H1 (cell line): ENCODE measurements at regions not wholly inside any gene's neighbourhood (a gene's known extent, or its start where the extent isn't known, plus 50 kb on each side); places are given as distances from the start of the nearest gene placed in this dataset.

Experiments used
- CTCF ChIA-PET: fragments of 300-600 bp; sonication (Branson Sonifier 250); formaldehyde crosslinking; loops from one replicate; lab custom pipeline; 2021; ENCODE audit not compliant: partially characterized antibody; lab: Charles Lee
- POLR2A ChIA-PET: fragments of 300-600 bp; sonication (Branson Sonifier 250); formaldehyde crosslinking; loops from one replicate; lab custom pipeline; 2021; ENCODE audit warnings: inconsistent platforms; ENCODE audit not compliant: partially characterized antibody; lab: Charles Lee
- DNase-seq, 2 experiments: peaks; one replicate each; pipeline versions ENCODE4 v3.0.0 to v3.0.0-alpha.2; 2010 to 2022; ENCODE audit warnings: low spot score in 2 of 2, low read depth in 1 of 2, mixed read lengths in 1 of 2
- FAIRE-seq: peaks from 2 replicates; lab custom pipeline; 2011; peaks lifted over from hg19 to GRCh38; lab: Jason Lieb, UNC
- H2AFZ ChIP-seq: 2 replicates; pipeline ENCODE4 v1.8.1; 2012; ENCODE audit warnings: low read length, inconsistent platforms
- H2AK5ac ChIP-seq: 2 replicates; pipeline ENCODE4 v1.6.1; 2013; ENCODE audit warnings: low read depth, low read length
- H2BK120ac ChIP-seq: replicated peaks from 2 replicates; pipeline ENCODE3; 2013; ENCODE audit warnings: low read depth, low read length, inconsistent platforms
- H2BK12ac ChIP-seq: 2 replicates; pipeline ENCODE4 v1.6.1; 2013; ENCODE audit warnings: low read depth, low read length
- H2BK15ac ChIP-seq: 2 replicates; pipeline ENCODE4 v1.6.1; 2013; ENCODE audit warnings: low read length
- H2BK20ac ChIP-seq: 2 replicates; pipeline ENCODE4 v1.6.1; 2013; ENCODE audit warnings: low read length
- H2BK5ac ChIP-seq: 2 replicates; pipeline ENCODE4 v1.6.1; 2013; ENCODE audit warnings: low read depth, low read length
- H3K14ac ChIP-seq: 2 replicates; pipeline ENCODE4 v1.6.1; 2013; ENCODE audit warnings: inconsistent platforms; ENCODE audit not compliant: insufficient read length
- H3K18ac ChIP-seq: 2 replicates; pipeline ENCODE4 v1.6.1; 2013; ENCODE audit warnings: low read length; ENCODE audit errors: extremely low read depth
- H3K23ac ChIP-seq: 2 replicates; pipeline ENCODE4 v1.6.1; 2013; ENCODE audit warnings: inconsistent platforms; ENCODE audit not compliant: insufficient read length
- H3K23me2 ChIP-seq: 2 replicates; pipeline ENCODE4 v1.6.1; 2013; ENCODE audit warnings: low read depth, low read length
- H3K27ac ChIP-seq: 2 replicates; pipeline ENCODE4 v1.6.1; 2011; ENCODE audit warnings: low read depth, low read length, inconsistent platforms
- H3K27me3 ChIP-seq, 4 experiments: replicated peaks in 1 of 4; 1 replicate in 1 of 4; 2 replicates in 3 of 4; pipeline versions ENCODE4 v1.6.1 to v1.8.1; 2011 to 2013; ENCODE audit warnings: low read length in 3 of 4, mild to moderate bottlenecking in 3 of 4, inconsistent platforms in 2 of 4, mixed read lengths in 2 of 4, moderate library complexity in 1 of 4; ENCODE audit not compliant: control insufficient read depth in 3 of 4, insufficient read depth in 3 of 4; ENCODE audit errors: extremely low read depth in 1 of 4
- H3K36me3 ChIP-seq, 4 experiments: 2 replicates each; pipeline versions ENCODE4 v1.6.1 to v1.8.1; 2011 to 2013; ENCODE audit warnings: mild to moderate bottlenecking in 4 of 4, low read length in 3 of 4, moderate library complexity in 2 of 4, control low read depth in 1 of 4, inconsistent platforms in 1 of 4; ENCODE audit not compliant: insufficient read depth in 4 of 4, control insufficient read depth in 2 of 4
- H3K4ac ChIP-seq: replicated peaks from 2 replicates; pipeline ENCODE3; 2013; ENCODE audit warnings: low read length, low read depth, mixed read lengths, inconsistent platforms; ENCODE audit not compliant: insufficient read length
- H3K4me1 ChIP-seq, 4 experiments: replicated peaks in 1 of 4; 1 replicate in 1 of 4; 2 replicates in 3 of 4; pipeline versions ENCODE4 v1.6.1 to v1.8.1; 2011 to 2013; ENCODE audit warnings: low read length in 3 of 4, inconsistent platforms in 2 of 4, mixed read lengths in 1 of 4; ENCODE audit not compliant: insufficient read depth in 4 of 4, control insufficient read depth in 3 of 4
- H3K4me2 ChIP-seq, 2 experiments: 2 replicates each; pipeline versions ENCODE4 v1.6.1 to v1.8.1; 2011 to 2013; ENCODE audit warnings: low read depth in 2 of 2, low read length in 2 of 2, control low read depth in 1 of 2, inconsistent platforms in 1 of 2, mild to moderate bottlenecking in 1 of 2; ENCODE audit not compliant: insufficient read depth in 1 of 2
- H3K4me3 ChIP-seq, 4 experiments: fragments of 200-600, 300-600 bp in 1 of 4; sonication (generic), shearing (Covaris generic), sonication (Bioruptor Twin) in 1 of 4; 2 replicates each; pipeline versions ENCODE4 v1.5.1 to v1.8.1; 2011 to 2016; ENCODE audit warnings: low read length in 4 of 4, low read depth in 3 of 4, control low read depth in 2 of 4, inconsistent platforms in 2 of 4, mild to moderate bottlenecking in 2 of 4, mixed read lengths in 1 of 4, moderate library complexity in 1 of 4; ENCODE audit not compliant: insufficient read depth in 2 of 4; ENCODE audit errors: extremely low read depth in 1 of 4
- H3K56ac ChIP-seq: replicated peaks from 2 replicates; pipeline ENCODE3; 2013; ENCODE audit warnings: low read depth, mild to moderate bottlenecking, mixed read lengths, low read length, inconsistent platforms; ENCODE audit not compliant: insufficient read length
- H3K79me1 ChIP-seq: 2 replicates; pipeline ENCODE4 v1.6.1; 2013; ENCODE audit warnings: low read depth, low read length, control low read depth
- H3K79me2 ChIP-seq, 2 experiments: 2 replicates each; pipeline versions ENCODE4 v1.6.1 to v1.8.1; 2012 to 2013; ENCODE audit warnings: low read length in 2 of 2, mild to moderate bottlenecking in 2 of 2, inconsistent platforms in 1 of 2; ENCODE audit not compliant: insufficient read depth in 2 of 2, control insufficient read depth in 1 of 2
- H3K9ac ChIP-seq, 4 experiments: replicated peaks in 1 of 4; 1 replicate in 1 of 4; 2 replicates in 3 of 4; pipeline versions ENCODE4 v1.6.1 to v1.8.1; 2011 to 2013; ENCODE audit warnings: low read depth in 3 of 4, low read length in 3 of 4, control low read depth in 2 of 4, mild to moderate bottlenecking in 2 of 4, moderate library complexity in 2 of 4, inconsistent platforms in 1 of 4; ENCODE audit errors: extremely low read depth in 1 of 4
- H3K9me3 ChIP-seq, 2 experiments: 2 replicates each; pipeline versions ENCODE4 v1.6.1 to v1.8.1; 2012 to 2013; ENCODE audit warnings: mild to moderate bottlenecking in 2 of 2, moderate library complexity in 2 of 2, control low read depth in 1 of 2, inconsistent platforms in 1 of 2, low read depth in 1 of 2, low read length in 1 of 2, mixed read lengths in 1 of 2; ENCODE audit not compliant: insufficient read depth in 2 of 2
- H4K20me1 ChIP-seq, 2 experiments: replicated peaks in 1 of 2; 2 replicates each; pipeline versions ENCODE3 to v1.8.1; 2011 to 2013; ENCODE audit warnings: inconsistent platforms in 2 of 2, low read length in 2 of 2, mild to moderate bottlenecking in 1 of 2; ENCODE audit not compliant: insufficient read depth in 2 of 2, control insufficient read depth in 1 of 2
- H4K5ac ChIP-seq: 2 replicates; pipeline ENCODE4 v1.6.1; 2013; ENCODE audit warnings: low read length, low read depth, mixed read lengths, inconsistent platforms; ENCODE audit not compliant: insufficient read length
- H4K8ac ChIP-seq: 2 replicates; pipeline ENCODE4 v1.8.0; 2013; ENCODE audit warnings: mild to moderate bottlenecking, moderate library complexity, low read length, inconsistent platforms; ENCODE audit not compliant: insufficient read depth; ENCODE audit errors: extremely low read depth
- H4K91ac ChIP-seq: replicated peaks from 2 replicates; pipeline ENCODE3; 2013; ENCODE audit warnings: low read length, mixed read lengths, inconsistent platforms; ENCODE audit not compliant: insufficient read length
- ASH2L ChIP-seq: fragments of 200-600, 300-600 bp; sonication (generic); IDR thresholded peaks from one replicate; pipeline ENCODE4 v1.7.1; 2017; ENCODE audit warnings: low read length
- CHD1 ChIP-seq: IDR thresholded peaks from 2 replicates; pipeline ENCODE4 v1.6.1; 2012; ENCODE audit warnings: low read depth, low read length, improper control_type of control experiment
- CHD2 ChIP-seq: IDR thresholded peaks from 2 replicates; pipeline ENCODE4 v1.6.1; 2012; ENCODE audit warnings: low read length, improper control_type of control experiment
- CTBP2 ChIP-seq: IDR thresholded peaks from 2 replicates; pipeline ENCODE4 v1.7.0; 2011; ENCODE audit warnings: borderline replicate concordance, mild to moderate bottlenecking, moderate library complexity, mixed read lengths, low read length; ENCODE audit not compliant: insufficient read depth, insufficient read length
- GABPA ChIP-seq: IDR thresholded peaks from 2 replicates; pipeline ENCODE4 v1.6.1; 2011; ENCODE audit warnings: mild to moderate bottlenecking, low read length, moderate library complexity, borderline replicate concordance; ENCODE audit not compliant: insufficient read depth
- GTF2F1 ChIP-seq: IDR thresholded peaks from 2 replicates; pipeline ENCODE4 v1.6.1; 2012; ENCODE audit warnings: low read depth, low read length, improper control_type of control experiment, borderline replicate concordance
- JUN ChIP-seq: IDR thresholded peaks from 2 replicates; pipeline ENCODE4 v1.6.1; 2011; ENCODE audit warnings: low read depth, mild to moderate bottlenecking, improper control_type of control experiment, low read length
- JUND ChIP-seq: IDR thresholded peaks from 2 replicates; pipeline ENCODE4 v1.6.1; 2011; ENCODE audit warnings: mild to moderate bottlenecking, improper control_type of control experiment, low read length
- RNF2 ChIP-seq: fragments of 200-900, 300-1000 bp; sonication (generic); IDR thresholded peaks from 2 replicates; pipeline ENCODE4 v1.7.1; 2016; ENCODE audit warnings: borderline replicate concordance, low read depth, mild to moderate bottlenecking, antibody characterized with exemption, low read length; ENCODE audit not compliant: poor library complexity, severe bottlenecking; ENCODE audit errors: missing control alignments
- SP2 ChIP-seq: IDR thresholded peaks from 2 replicates; pipeline ENCODE4 v1.6.1; 2012; ENCODE audit warnings: mild to moderate bottlenecking, low read length, inconsistent platforms
- SUZ12 ChIP-seq: fragments of 200-600 bp; sonication (generic); IDR thresholded peaks from 2 replicates; pipeline ENCODE4 v1.6.1; 2012; ENCODE audit warnings: mild to moderate bottlenecking, inconsistent platforms, low read length, moderate library complexity, mixed read lengths
- USF2 ChIP-seq: IDR thresholded peaks from 2 replicates; pipeline ENCODE4 v1.6.1; 2011; ENCODE audit warnings: low read length, improper control_type of control experiment
- YY1 ChIP-seq: IDR thresholded peaks from 2 replicates; pipeline ENCODE4 v1.6.1; 2011; ENCODE audit warnings: low read depth, mild to moderate bottlenecking, low read length
- WGBS, 2 experiments: shearing (Covaris generic) in 1 of 2; methylation state at CpG; one replicate each; pipeline versions ENCODE4 v1.1.6 to v1.1.7; 2013 to 2015; ENCODE audit warnings: low lambda C conversion rate in 2 of 2, mixed read lengths in 2 of 2, inconsistent platforms in 1 of 2, low coverage in 1 of 2, missing lambda C conversion rate in 1 of 2; ENCODE audit not compliant: insufficient replicate concordance in 2 of 2, insufficient coverage in 1 of 2, insufficient read length in 1 of 2; ENCODE audit errors: extremely low coverage in 1 of 2, missing lambda C conversion rate in 1 of 2; 5-methylcytosine and 5-hydroxymethylcytosine counted together

- Histone ChIP-seq H3K56ac (no peak overlapping the region), H3K18ac (no peak overlapping the region), H3K79me2 (no peaks in the 10 kb centered on the region), H3K9me3 (no peaks in the 10 kb centered on the region), H2BK12ac (no peak overlapping the region), H3K4me3 (no peak overlapping the region), H3K23me2 (no peaks in the 10 kb centered on the region; the same call in 1 of the 2 replicates), H2BK120ac (no peak overlapping the region), H3K4ac (no peak overlapping the region), H3K4me2 (no peak overlapping the region), H4K5ac (no peak overlapping the region), H4K20me1 (no peaks in the 10 kb centered on the region), H2BK15ac (no peak overlapping the region), H3K14ac (no peak overlapping the region), H3K79me1 (no peaks in the 10 kb centered on the region), H4K91ac (no peak overlapping the region), H3K27me3 (no peaks in the 10 kb centered on the region), H2AK5ac (no peak overlapping the region), H2BK20ac (no peak overlapping the region), H4K8ac (no peak overlapping the region), H3K9ac (no peak overlapping the region), H3K36me3 (no peaks in the 10 kb centered on the region), H2AFZ (no peak overlapping the region), H3K27ac (no peak overlapping the region), H2BK5ac (no peak overlapping the region), H3K23ac (no peak overlapping the region), H3K4me1 (no peaks in the 10 kb centered on the region)
- 87% methylated on average over 3 of the region's 3 CpGs; no CpG with 5 or more reads in 1 of the 2 experiments for WGBS, 2 experiments
- FAIRE-seq: no peak
- POLR2A ChIA-PET: no interaction called here
- CTCF ChIA-PET: interaction anchor here (0.7 to 1.4 kb wide), 3 partner anchors 145 to 892 kb away, joined by 3 read pairs; no protein-coding TSS in a partner anchor
- no peak for DNase-seq
- TF ChIP-seq GTF2F1 (no peak), USF2 (no peak), CHD1 (no peak), YY1 (no peak), ASH2L (no peak), SUZ12 (no peak), JUN (no peak), CTBP2 (no peak), JUND (no peak), RNF2 (no peak), GABPA (no peak), SP2 (no peak), CHD2 (no peak)
Observed at GRCh38 chr13:72403396-72404010, 323.9 kb downstream of the MZT1 start.
